HK-2 (cell line): ENCODE measurements at regions not wholly inside any gene's neighbourhood (a gene's known extent, or its start where the extent isn't known, plus 50 kb on each side); places are given as distances from the start of the nearest gene placed in this dataset.
"Not testable (repeated sequence)": the region's sequence is repeated elsewhere in the genome, so short reads cannot be mapped to it uniquely, and the experiment has no call there.

Experiments
- DNase-seq: peaks from one replicate; pipeline ENCODE4 v3.0.0-alpha.2; 2018; ENCODE audit not compliant: unreplicated experiment

GRCh38 chr5:25764733-25765132, 1120.0 kb upstream of the CDH10 start:
- DNase-seq = no peak

GRCh38 chr5:25763781-25764180, 1119.0 kb upstream of the CDH10 start:
- no peak for DNase-seq

GRCh38 chr5:25754895-25755294, 1110.1 kb upstream of the CDH10 start:
- no peak for DNase-seq

- DNase-seq = no peak
These were observed 1100.1 kb upstream of the CDH10 start for GRCh38 chr5:25744908-25745307.

GRCh38 chr5:25716680-25717079, 1071.9 kb upstream of the CDH10 start:
- DNase-seq = no peak

- DNase-seq = no peak
These were observed 1068.5 kb upstream of the CDH10 start for GRCh38 chr5:25713259-25713658.

GRCh38 chr5:25707093-25707492, 1062.3 kb upstream of the CDH10 start:
- no peak for DNase-seq

GRCh38 chr5:25701936-25702335, 1057.2 kb upstream of the CDH10 start:
- DNase-seq = no peak

- DNase-seq = no peak
These were observed 1050.0 kb upstream of the CDH10 start for GRCh38 chr5:25694801-25695200.

GRCh38 chr5:25688156-25688555, 1043.4 kb upstream of the CDH10 start:
- no peak for DNase-seq

- DNase-seq = no peak
These were observed 1025.0 kb upstream of the CDH10 start for GRCh38 chr5:25669645-25670401.

GRCh38 chr5:25662610-25663009, 1017.8 kb upstream of the CDH10 start:
- DNase-seq = no peak

- DNase-seq = not testable (repeated sequence)
These were observed 1005.5 kb upstream of the CDH10 start for GRCh38 chr5:25650316-25650715.

GRCh38 chr5:25649628-25650265, 1005.0 kb upstream of the CDH10 start:
- no peak for DNase-seq

- DNase-seq = no peak
These were observed 1001.9 kb upstream of the CDH10 start for GRCh38 chr5:25646421-25647341.

- no peak for DNase-seq
These were observed 996.3 kb upstream of the CDH10 start for GRCh38 chr5:25641124-25641523.

- DNase-seq = no peak
These were observed 974.5 kb upstream of the CDH10 start for GRCh38 chr5:25619273-25619672.

- DNase-seq = no peak
These were observed 974.0 kb upstream of the CDH10 start for GRCh38 chr5:25618821-25619220.

GRCh38 chr5:25614466-25614865, 969.7 kb upstream of the CDH10 start:
- no peak for DNase-seq

GRCh38 chr5:25604681-25605080, 959.9 kb upstream of the CDH10 start:
- DNase-seq = no peak

- no peak for DNase-seq
These were observed 934.3 kb upstream of the CDH10 start for GRCh38 chr5:25579111-25579510.

GRCh38 chr5:25573691-25574090, 928.9 kb upstream of the CDH10 start:
- no peak for DNase-seq
